GM23338 (cell line): ENCODE measurements at regions not wholly inside any gene's neighbourhood (a gene's known extent, or its start where the extent isn't known, plus 50 kb on each side); places are given as distances from the start of the nearest gene placed in this dataset.

Source experiments
- ATAC-seq: fragments of 200-7000 bp; cut with Tn5 transposase; 3 replicates; pipeline ENCODE4 v1.9.1; 2020
- DNase-seq: peaks from one replicate; pipeline ENCODE4 v3.0.0-alpha.2; 2015; ENCODE audit warnings: low spot score
- H2AFZ ChIP-seq: fragments of 200-600 bp; sonication (generic); 2 replicates; pipeline ENCODE4 v1.8.0; 2016; ENCODE audit warnings: antibody characterized with exemption, mild to moderate bottlenecking, moderate library complexity
- H3F3A ChIP-seq: fragments of 200-600 bp; sonication (generic); replicated peaks from 2 replicates; pipeline ENCODE4 v1.8.0; 2017; ENCODE audit warnings: antibody characterized with exemption, mixed run types, low read depth
- H3K27ac ChIP-seq: fragments of 200-600 bp; sonication (generic); 2 replicates; pipeline ENCODE4 v1.6.1; 2016; ENCODE audit warnings: low read depth
- H3K27me3 ChIP-seq: fragments of 200-600 bp; sonication (generic); 2 replicates; pipeline ENCODE4 v1.8.0; 2016; ENCODE audit warnings: mild to moderate bottlenecking, mixed run types, moderate library complexity; ENCODE audit not compliant: insufficient read depth
- H3K36me3 ChIP-seq: fragments of 200-600 bp; sonication (generic); 2 replicates; pipeline ENCODE4 v1.8.0; 2016; ENCODE audit warnings: mild to moderate bottlenecking; ENCODE audit not compliant: insufficient read depth
- H3K4me1 ChIP-seq: fragments of 200-600 bp; sonication (generic); 2 replicates; pipeline ENCODE4 v1.8.0; 2016; ENCODE audit warnings: mild to moderate bottlenecking, moderate library complexity; ENCODE audit not compliant: insufficient read depth
- H3K4me2 ChIP-seq: fragments of 200-600 bp; sonication (generic); 2 replicates; pipeline ENCODE4 v1.7.1; 2017; ENCODE audit warnings: mixed run types
- H3K4me3 ChIP-seq: fragments of 200-600 bp; sonication (generic); 2 replicates; pipeline ENCODE4 v1.6.1; 2016; ENCODE audit warnings: mixed run types
- H3K79me2 ChIP-seq: fragments of 200-600 bp; sonication (generic); replicated peaks from 2 replicates; pipeline ENCODE4 v1.8.0; 2017; ENCODE audit warnings: mild to moderate bottlenecking; ENCODE audit not compliant: insufficient read depth
- H3K9me2 ChIP-seq: fragments of 200-600 bp; sonication (generic); 2 replicates; pipeline ENCODE4 v1.8.0; 2017; ENCODE audit not compliant: insufficient read depth
- H4K20me1 ChIP-seq: fragments of 200-600 bp; sonication (generic); replicated peaks from 2 replicates; pipeline ENCODE4 v1.8.0; 2017; ENCODE audit warnings: mild to moderate bottlenecking; ENCODE audit not compliant: insufficient read depth
- H3K27ac Mint-ChIP-seq: 2 replicates; pipeline ENCODE4 v1.8.0; 2020; ENCODE audit warnings: inconsistent platforms, mild to moderate bottlenecking, moderate library complexity, mixed read lengths
- H3K27me3 Mint-ChIP-seq: 3 replicates; pipeline ENCODE4 v1.8.0; 2022; ENCODE audit warnings: low read depth, mild to moderate bottlenecking, moderate library complexity, mixed read lengths, inconsistent platforms; ENCODE audit not compliant: insufficient read depth, poor library complexity
- H3K36me3 Mint-ChIP-seq: 3 replicates; pipeline ENCODE4 v1.8.0; 2021; ENCODE audit warnings: low read depth, mild to moderate bottlenecking, inconsistent platforms, moderate library complexity, mixed read lengths
- H3K4me1 Mint-ChIP-seq: 3 replicates; pipeline ENCODE4 v1.8.0; 2020; ENCODE audit warnings: mild to moderate bottlenecking, inconsistent platforms, mixed read lengths
- H3K4me3 Mint-ChIP-seq: 3 replicates; pipeline ENCODE4 v1.8.0; 2021; ENCODE audit warnings: moderate library complexity, mild to moderate bottlenecking, inconsistent platforms, mixed read lengths
- H3K9me3 Mint-ChIP-seq: 3 replicates; pipeline ENCODE4 v1.8.0; 2020; ENCODE audit warnings: moderate library complexity, mild to moderate bottlenecking, inconsistent platforms, mixed read lengths
- CTCF ChIP-seq, 2 experiments: fragments of 200-600 bp in 1 of 2; sonication (generic) in 1 of 2; conservative IDR thresholded peaks; 2 replicates each; pipeline versions ENCODE4 v1.5.1 to v1.6.1; 2016 to 2017; ENCODE audit warnings: antibody characterized with exemption in 2 of 2, low read depth in 2 of 2, mild to moderate bottlenecking in 2 of 2, moderate library complexity in 1 of 2
- EZH2phosphoT487 ChIP-seq: fragments of 200-600 bp; sonication (generic); IDR thresholded peaks from one replicate; pipeline ENCODE4 v1.8.1; 2018; ENCODE audit warnings: antibody characterized with exemption; ENCODE audit not compliant: unreplicated experiment
- ZNF462 ChIP-seq: fragments of 250-450 bp; sonication (Bioruptor Pico); IDR thresholded peaks from 2 replicates; pipeline ENCODE4 v1.5.0; 2020; ENCODE audit warnings: mild to moderate bottlenecking, moderate library complexity

GRCh38 chr3:99232696-99233095 is 331.2 kb upstream of the DCBLD2 start (continued):
- TF ChIP-seq ZNF462 (CRISPR knock-in tag) = no peak

- H3K36me3 ChIP-seq = no peaks in the 10 kb centered on the region
- no peak overlapping the region for H3K27ac Mint-ChIP-seq
- H3F3A ChIP-seq = no peaks in the 10 kb centered on the region
- H3K27me3 Mint-ChIP-seq = no peaks in the 10 kb centered on the region
- no peaks in the 10 kb centered on the region for H4K20me1 ChIP-seq
- H3K27me3 ChIP-seq = no peaks in the 10 kb centered on the region
- no peaks in the 10 kb centered on the region for H3K9me2 ChIP-seq
- H3K27ac ChIP-seq = no peak overlapping the region
- no peaks in the 10 kb centered on the region for H3K79me2 ChIP-seq
- no peak overlapping the region for H3K4me2 ChIP-seq
- H3K4me3 Mint-ChIP-seq = no peak overlapping the region
- DNase-seq (peak; percentile 26), ATAC-seq (no peak)
- H3K4me3 ChIP-seq = no peak overlapping the region
- H2AFZ ChIP-seq = no peak overlapping the region
- H3K4me1 Mint-ChIP-seq = no peaks in the 10 kb centered on the region
- H3K36me3 Mint-ChIP-seq = no peaks in the 10 kb centered on the region
- peaks cover 3% of the 10 kb centered on the region; the same call in 1 of the 3 replicates for H3K9me3 Mint-ChIP-seq
- peak; percentile 38 to 55 for TF ChIP-seq CTCF (conservative IDR thresholded peaks at IDR 0.05; ENCODE audit: low read depth in 2 of 2)
- no peak for TF ChIP-seq EZH2phosphoT487
- no peaks in the 10 kb centered on the region for H3K4me1 ChIP-seq
Observed at GRCh38 chr3:99218468-99218867, 317.0 kb upstream of the DCBLD2 start.
